Caco-2 (cell line): ENCODE measurements at regions not wholly inside any gene's neighbourhood (a gene's known extent, or its start where the extent isn't known, plus 50 kb on each side); places are given as distances from the start of the nearest gene placed in this dataset.

Source experiments
- BruUV-seq: library from RNA; stranded (reverse); fragments of 400-500 nt; replicated peaks from 2 replicates; lab custom pipeline; 2021; lab: Mats Ljungman, UMichigan
- CTCF ChIA-PET: fragments of 300-600 bp; sonication (Branson Sonifier 250); formaldehyde crosslinking; loops from one replicate; lab custom pipeline; 2022; ENCODE audit warnings: antibody characterized with exemption; lab: Charles Lee
- POLR2A ChIA-PET: fragments of 300-600 bp; sonication (Branson Sonifier 250); formaldehyde crosslinking; loops from one replicate; lab custom pipeline; 2022; ENCODE audit warnings: antibody characterized with exemption; lab: Charles Lee
- DNase-seq, 2 experiments: peaks; one replicate each; pipeline versions ENCODE4 v3.0.0 to v3.0.0-alpha.2; 2020 to 2022
- H3K27me3 ChIP-seq: replicated peaks from 2 replicates; pipeline ENCODE4 v1.6.0; 2011; ENCODE audit warnings: low read length; ENCODE audit not compliant: control insufficient read depth, insufficient read depth
- H3K36me3 ChIP-seq: 2 replicates; pipeline ENCODE4 v1.5.1; 2011; ENCODE audit warnings: low read length; ENCODE audit not compliant: control insufficient read depth, insufficient read depth
- H3K4me1 ChIP-seq: fragments of 250-450 bp; sonication (Bioruptor Pico); 2 replicates; pipeline ENCODE4 v1.5.1; 2020; ENCODE audit warnings: mild to moderate bottlenecking
- H3K4me3 ChIP-seq: 2 replicates; pipeline ENCODE4 v1.5.1; 2011; ENCODE audit warnings: low read depth, mild to moderate bottlenecking, control low read depth, low read length
- H3K9me3 ChIP-seq: fragments of 250-450 bp; sonication (Bioruptor Pico); 2 replicates; pipeline ENCODE4 v1.5.1; 2020; ENCODE audit warnings: mild to moderate bottlenecking, moderate library complexity
- H3K27ac Mint-ChIP-seq: one replicate; pipeline ENCODE4 v1.8.0; 2022; ENCODE audit warnings: mixed read lengths; ENCODE audit not compliant: unreplicated experiment
- H3K27me3 Mint-ChIP-seq: one replicate; pipeline ENCODE4 v1.8.0; 2022; ENCODE audit warnings: mixed read lengths; ENCODE audit not compliant: insufficient read depth, unreplicated experiment
- H3K36me3 Mint-ChIP-seq: one replicate; pipeline ENCODE4 v1.8.0; 2022; ENCODE audit warnings: mild to moderate bottlenecking, mixed read lengths; ENCODE audit not compliant: insufficient read depth, unreplicated experiment
- H3K4me1 Mint-ChIP-seq: one replicate; pipeline ENCODE4 v1.8.0; 2022; ENCODE audit warnings: low read depth, mixed read lengths; ENCODE audit not compliant: unreplicated experiment
- H3K4me3 Mint-ChIP-seq: one replicate; pipeline ENCODE4 v1.8.0; 2022; ENCODE audit warnings: mild to moderate bottlenecking, moderate library complexity, mixed read lengths; ENCODE audit not compliant: unreplicated experiment
- H3K9me3 Mint-ChIP-seq: one replicate; pipeline ENCODE4 v1.8.0; 2022; ENCODE audit warnings: mixed read lengths; ENCODE audit not compliant: unreplicated experiment
- intact Hi-C: fragments of 100-400 bp; cut with micrococcal nuclease; formaldehyde crosslinking; loops from one replicate; pipeline ENCODE4 v1.10.0; 2022; ENCODE audit not compliant: unreplicated experiment
- TF ChIP-seq, protein P1 (sequence below), 2 experiments: fragments of 200-600 bp in 1 of 2; IDR thresholded peaks; 1 replicate in 1 of 2; 2 replicates in 1 of 2; pipeline versions ENCODE4 v1.5.1 to v1.8.0; 2011 to 2022; ENCODE audit warnings: antibody characterized with exemption in 1 of 2, control low read depth in 1 of 2, inconsistent platforms in 1 of 2, low read depth in 1 of 2, low read length in 1 of 2, mild to moderate bottlenecking in 1 of 2, moderate library complexity in 1 of 2; ENCODE audit not compliant: insufficient read depth in 1 of 2, severe bottlenecking in 1 of 2, unreplicated experiment in 1 of 2

DNA sequence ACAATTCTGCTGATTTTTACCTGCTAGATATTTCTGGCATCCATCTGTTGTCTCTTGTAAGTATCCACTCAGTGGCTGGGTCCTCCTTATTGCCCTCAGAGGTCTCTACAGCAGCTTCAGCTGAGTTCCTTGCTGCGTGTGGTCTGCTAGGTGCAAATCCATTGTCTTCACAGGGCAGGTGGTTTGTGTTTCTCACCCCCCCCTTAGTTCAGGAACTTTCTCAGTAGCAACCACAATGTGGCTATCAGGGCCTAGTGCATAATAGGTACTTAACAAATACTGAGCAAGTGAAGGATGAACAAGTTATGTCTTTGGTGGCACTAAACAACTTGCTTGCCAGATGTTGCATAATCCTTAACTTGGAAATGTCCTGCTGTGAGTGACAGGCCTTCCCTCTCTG, 96.7 kb upstream of the KLHL25 start:
- Mint-ChIP-seq H3K4me1 (no peaks in the 10 kb centered on the region), H3K9me3 (peaks cover 6% of the 10 kb centered on the region), H3K36me3 (peaks cover 3% of the 10 kb centered on the region), H3K27me3 (peaks cover 31% of the 10 kb centered on the region), H3K4me3 (no peak overlapping the region), H3K27ac (no peak overlapping the region)
- TF ChIP-seq, protein P1, sequence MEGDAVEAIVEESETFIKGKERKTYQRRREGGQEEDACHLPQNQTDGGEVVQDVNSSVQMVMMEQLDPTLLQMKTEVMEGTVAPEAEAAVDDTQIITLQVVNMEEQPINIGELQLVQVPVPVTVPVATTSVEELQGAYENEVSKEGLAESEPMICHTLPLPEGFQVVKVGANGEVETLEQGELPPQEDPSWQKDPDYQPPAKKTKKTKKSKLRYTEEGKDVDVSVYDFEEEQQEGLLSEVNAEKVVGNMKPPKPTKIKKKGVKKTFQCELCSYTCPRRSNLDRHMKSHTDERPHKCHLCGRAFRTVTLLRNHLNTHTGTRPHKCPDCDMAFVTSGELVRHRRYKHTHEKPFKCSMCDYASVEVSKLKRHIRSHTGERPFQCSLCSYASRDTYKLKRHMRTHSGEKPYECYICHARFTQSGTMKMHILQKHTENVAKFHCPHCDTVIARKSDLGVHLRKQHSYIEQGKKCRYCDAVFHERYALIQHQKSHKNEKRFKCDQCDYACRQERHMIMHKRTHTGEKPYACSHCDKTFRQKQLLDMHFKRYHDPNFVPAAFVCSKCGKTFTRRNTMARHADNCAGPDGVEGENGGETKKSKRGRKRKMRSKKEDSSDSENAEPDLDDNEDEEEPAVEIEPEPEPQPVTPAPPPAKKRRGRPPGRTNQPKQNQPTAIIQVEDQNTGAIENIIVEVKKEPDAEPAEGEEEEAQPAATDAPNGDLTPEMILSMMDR (IDR thresholded peaks at IDR 0.05; ENCODE audit: insufficient read depth in 1 of 2, low read depth in 1 of 2, low read length in 1 of 2, severe bottlenecking in 1 of 2, unreplicated experiment in 1 of 2), result no peak
- intact Hi-C loops, result no loop called here
- POLR2A ChIA-PET, result no interaction called here
- no peaks in the 10 kb centered on the region for H3K27me3 ChIP-seq
- BruUV-seq, result no TSS peak
- no peak overlapping the region for H3K4me3 ChIP-seq
- H3K36me3 ChIP-seq, result no peaks in the 10 kb centered on the region
- no peak for DNase-seq
- H3K4me1 ChIP-seq, result no peaks in the 10 kb centered on the region
- CTCF ChIA-PET, result no interaction called here
- H3K9me3 ChIP-seq, result no peaks in the 10 kb centered on the region

DNA sequence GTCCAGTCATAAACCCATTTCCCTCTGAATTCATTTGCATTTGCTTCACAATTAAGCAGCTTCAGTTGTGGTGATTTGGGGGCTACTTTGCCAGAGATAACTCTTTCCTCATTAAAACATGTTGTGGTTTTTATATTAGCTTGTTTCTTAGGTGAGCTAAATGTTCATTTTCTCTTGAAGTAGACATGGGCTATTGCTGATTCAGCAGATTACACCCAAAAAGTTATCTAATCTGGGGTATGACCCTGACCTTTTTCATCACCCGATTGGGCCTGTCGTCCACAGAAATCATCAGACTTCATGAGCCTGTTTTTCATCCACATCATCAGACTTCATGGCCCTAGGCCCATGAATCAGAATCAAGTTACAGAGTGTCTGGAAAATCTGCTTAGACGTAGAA, 97.5 kb upstream of the KLHL25 start:
- BruUV-seq, result no TSS peak
- Mint-ChIP-seq H3K27ac (no peak overlapping the region), H3K4me1 (no peaks in the 10 kb centered on the region), H3K4me3 (no peak overlapping the region), H3K9me3 (peaks cover 13% of the 10 kb centered on the region), H3K27me3 (peaks cover 37% of the 10 kb centered on the region), H3K36me3 (peaks cover 9% of the 10 kb centered on the region)
- intact Hi-C loops, result no loop called here
- no peak overlapping the region for H3K4me3 ChIP-seq
- H3K4me1 ChIP-seq, result no peaks in the 10 kb centered on the region
- no peaks in the 10 kb centered on the region for H3K36me3 ChIP-seq
- no peak for DNase-seq
- no peaks in the 10 kb centered on the region for H3K9me3 ChIP-seq
- H3K27me3 ChIP-seq, result no peaks in the 10 kb centered on the region
- TF ChIP-seq, protein P1 (IDR thresholded peaks at IDR 0.05; ENCODE audit: insufficient read depth in 1 of 2, low read depth in 1 of 2, low read length in 1 of 2, severe bottlenecking in 1 of 2, unreplicated experiment in 1 of 2), result no peak
- ChIA-PET CTCF (no interaction called here), POLR2A (no interaction called here)

DNA sequence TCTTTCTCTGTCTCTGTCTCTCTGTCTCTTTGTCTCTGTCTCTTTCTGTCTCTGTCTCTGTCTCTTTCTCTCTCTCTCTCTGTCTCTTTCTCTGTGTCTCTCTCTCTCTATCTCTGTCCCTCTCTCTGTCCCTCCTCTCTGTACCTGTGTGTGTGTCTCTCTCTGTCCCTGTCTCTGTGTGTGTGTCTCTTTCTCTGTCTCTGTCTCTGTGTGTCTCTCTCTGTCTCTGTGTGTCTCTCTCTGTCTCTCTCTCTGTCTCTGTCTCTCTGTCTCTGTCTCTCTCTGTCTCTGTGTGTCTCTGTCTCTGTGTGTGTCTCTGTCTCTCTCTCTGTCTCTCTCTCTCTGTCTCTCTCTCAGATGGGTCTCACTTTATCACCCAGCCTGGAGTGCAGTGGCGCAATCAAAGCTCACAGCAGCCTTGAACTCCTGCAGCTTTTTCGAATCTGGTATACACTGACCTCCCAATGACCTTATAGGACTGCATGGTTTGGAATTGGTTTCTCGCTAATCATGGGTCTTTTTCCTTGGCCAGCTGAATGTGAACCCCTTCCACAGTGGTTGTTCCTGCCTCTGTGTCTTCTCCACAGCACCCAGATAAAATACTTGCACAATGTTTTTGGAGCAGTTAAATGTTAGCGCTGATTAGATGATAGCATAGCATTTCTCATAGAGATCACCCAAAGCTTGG, 102.6 kb upstream of the KLHL25 start:
- Mint-ChIP-seq H3K27me3 (peaks cover 24% of the 10 kb centered on the region), H3K4me1 (no peaks in the 10 kb centered on the region), H3K4me3 (no peak overlapping the region), H3K36me3 (peaks cover 9% of the 10 kb centered on the region), H3K9me3 (peaks cover 19% of the 10 kb centered on the region), H3K27ac (no peak overlapping the region)
- ChIA-PET POLR2A (no interaction called here), CTCF (no interaction called here)
- TF ChIP-seq, protein P1 (IDR thresholded peaks at IDR 0.05; ENCODE audit: insufficient read depth in 1 of 2, low read depth in 1 of 2, low read length in 1 of 2, severe bottlenecking in 1 of 2, unreplicated experiment in 1 of 2), result no peak
- Histone ChIP-seq H3K9me3 (no peaks in the 10 kb centered on the region), H3K4me3 (no peak overlapping the region), H3K27me3 (no peaks in the 10 kb centered on the region; the same call in 1 of the 2 replicates), H3K36me3 (no peaks in the 10 kb centered on the region), H3K4me1 (no peaks in the 10 kb centered on the region)
- no peak for DNase-seq
- intact Hi-C loops, result no loop called here
- no TSS peak for BruUV-seq
